Heart right ventricle (tissue), 16 donors: ENCODE measurements at regions not wholly inside any gene's neighbourhood (a gene's known extent, or its start where the extent isn't known, plus 50 kb on each side); places are given as distances from the start of the nearest gene placed in this dataset.

Source experiments
- ATAC-seq, 8 donors: fragments of 200-7000 bp; cut with Tn5 transposase; one replicate each; pipeline ENCODE4 v1.9.1; 2020; ENCODE audit warnings: mild to moderate bottlenecking in 8 of 8, moderate library complexity in 8 of 8, moderate number of reproducible peaks in 1 of 8
- DNase-seq, 2 donors: peaks; one replicate each; pipeline ENCODE4 v3.0.0-alpha.2; 2020
- H3K27ac ChIP-seq, 10 donors: fragments of 200-600 bp; sonication (generic) in 2 of 10; one replicate each; pipeline versions ENCODE4 v1.5.0 to v1.8.0; 2020 to 2022; ENCODE audit warnings: mild to moderate bottlenecking in 3 of 10
- H3K27me3 ChIP-seq, 7 donors: fragments of 200-600 bp; one replicate each; pipeline ENCODE4 v1.8.0; 2021 to 2022; ENCODE audit warnings: mild to moderate bottlenecking in 2 of 7
- H3K36me3 ChIP-seq, 9 donors: fragments of 200-600 bp; sonication (generic) in 1 of 9; one replicate each; pipeline versions ENCODE4 v1.5.0 to v1.8.0; 2020 to 2022; ENCODE audit warnings: mild to moderate bottlenecking in 2 of 9
- H3K4me1 ChIP-seq, 9 donors: fragments of 200-600 bp; sonication (generic) in 1 of 9; one replicate each; pipeline versions ENCODE4 v1.5.0 to v1.8.0; 2020 to 2022; ENCODE audit warnings: mild to moderate bottlenecking in 4 of 9
- H3K4me3 ChIP-seq, 10 donors: fragments of 200-600 bp; sonication (generic) in 2 of 10; one replicate each; pipeline versions ENCODE4 v1.5.0 to v1.8.0; 2020 to 2022; ENCODE audit warnings: mild to moderate bottlenecking in 7 of 10, moderate library complexity in 2 of 10
- H3K9me3 ChIP-seq, 11 donors: fragments of 200-600 bp in 10 of 11; sonication (generic) in 2 of 11; one replicate each; pipeline versions ENCODE4 v1.5.0 to v1.8.0; 2013 to 2022; ENCODE audit warnings: mild to moderate bottlenecking in 2 of 11, control low read depth in 1 of 11, moderate library complexity in 1 of 11
- CTCF ChIP-seq, 9 donors: fragments of 200-600 bp; sonication (generic) in 2 of 9; IDR thresholded peaks; one replicate each; pipeline versions ENCODE4 v1.5.0 to v1.8.0; 2021 to 2022; ENCODE audit warnings: antibody characterized with exemption in 9 of 9, mild to moderate bottlenecking in 5 of 9, moderate library complexity in 1 of 9
- WGBS, 2 donors: extraction: QIAGEN DNeasy Blood & Tissue Kit; methylation state at CpG; one replicate each; pipeline ENCODE4 v1.1.7; 2013; ENCODE audit warnings: inconsistent platforms in 1 of 2; 5-methylcytosine and 5-hydroxymethylcytosine counted together
- intact Hi-C, 10 donors: fragments of 100-400 bp; cut with DNase I; formaldehyde crosslinking; loops; one replicate each; pipeline versions ENCODE4 v1.11.1 to v1.14.2; 2022
- donor health status: Arrhythmogenic right ventricular cardiomyopathy.
- donor health status: ischemic (EF 13 %, LVEDD 7.1; RV severe dilation, severe dysfunction).
- donor health status: healthy with polysubstance abuse.
- donor health status: DM: no; HTN: yes; CAD: no.
- donor health status: DM: no; HTN: no; CAD: no.
- donor health status: ischemic (EF 25% LVEDD 6.9; RV normal size, moderate dysfunction).
- donor health status: ischemic (EF 25% LVEDD 5.7; RV mildly dilated, moderate dysfunction).
- donor health status: healthy.
- donor health status: DM: yes; HTN: yes; CAD: no.
- donor health status: Ischemic cardiomyopathy.
- donor health status: ischemic (EF 35%, LVEDD 5.7; RV mildly dilated, moderate dysfunction).
- donor health status: nonischemic (EF 11% LVEDD 7.7; RV severe dilation, severe dysfunction).
- donor health status: DM: yes; HTN: yes; CAD: no.
- donor health status: PGD.
- donor health status: ischemic (EF 29% LVEDD 5.4; RV normal size, mild dysfunction).
- donor health status: nonischemic (EF 23%, LVEDD 6.1; RV moderate dilation, normal function).

- 78 to 81% methylated on average over 4 of the region's 4 CpGs for WGBS, 2 donors
- Histone ChIP-seq H3K4me3 (no peak overlapping the region), H3K27ac (no peak overlapping the region), H3K9me3 (peaks cover 0 to 4% (median 0%) of the 10 kb centered on the region in 11 donors), H3K27me3 (no peaks in the 10 kb centered on the region), H3K4me1 (no peaks in the 10 kb centered on the region), H3K36me3 (no peaks in the 10 kb centered on the region)
- intact Hi-C loops: no loop called here
- DNase-seq (no peak), ATAC-seq (no peak)
- no peak for TF ChIP-seq CTCF (IDR thresholded peaks at IDR 0.05)
These were observed 84.5 kb downstream of the TMEM167A start for GRCh38 chr5:82992646-82993045.

GRCh38 chr5:82991678-82992323, 85.4 kb downstream of the TMEM167A start:
- intact Hi-C loops: no loop called here
- DNase-seq (no peak), ATAC-seq (no peak)
- Histone ChIP-seq H3K4me1 (no peaks in the 10 kb centered on the region), H3K27me3 (no peaks in the 10 kb centered on the region), H3K27ac (no peak overlapping the region), H3K9me3 (peaks cover 0 to 4% (median 0%) of the 10 kb centered on the region in 11 donors), H3K36me3 (no peaks in the 10 kb centered on the region), H3K4me3 (no peak overlapping the region)
- TF ChIP-seq CTCF (IDR thresholded peaks at IDR 0.05): no peak
- 71 to 77% methylated on average over 8 of the region's 8 CpGs for WGBS, 2 donors

- H3K4me1 ChIP-seq: no peaks in the 10 kb centered on the region
- no peak for TF ChIP-seq CTCF (IDR thresholded peaks at IDR 0.05)
- no peak for ATAC-seq
- H3K27me3 ChIP-seq: no peaks in the 10 kb centered on the region
- H3K27ac ChIP-seq: no peak overlapping the region
- DNase-seq: no peak
- H3K9me3 ChIP-seq: peaks cover 0 to 4% (median 0%) of the 10 kb centered on the region in 11 donors
- H3K36me3 ChIP-seq: no peaks in the 10 kb centered on the region
- WGBS, 2 donors: 62 to 71% methylated on average over 4 of the region's 4 CpGs
- H3K4me3 ChIP-seq: no peak overlapping the region
- intact Hi-C loops: no loop called here
These were observed 86.1 kb downstream of the TMEM167A start for GRCh38 chr5:82991059-82991458.

- WGBS, 2 donors: 96% methylated on average over 2 of the region's 2 CpGs
- no peak for DNase-seq
These were observed 90.0 kb downstream of the TMEM167A start for GRCh38 chr5:82987188-82987587.

More at GRCh38 chr5:82987188-82987587, 90.0 kb downstream of the TMEM167A start:
- peaks cover 0 to 4% (median 0%) of the 10 kb centered on the region in 11 donors for H3K9me3 ChIP-seq
- H3K4me3 ChIP-seq: no peak overlapping the region
- no peak overlapping the region for H3K27ac ChIP-seq
- H3K36me3 ChIP-seq: no peaks in the 10 kb centered on the region
- no peaks in the 10 kb centered on the region for H3K4me1 ChIP-seq
- no peak for ATAC-seq
- H3K27me3 ChIP-seq: no peaks in the 10 kb centered on the region
- intact Hi-C loops: no loop called here
- no peak for TF ChIP-seq CTCF (IDR thresholded peaks at IDR 0.05)
